ENCODE measurements at regions not wholly inside any gene's neighbourhood (a gene's known extent, or its start where the extent isn't known, plus 50 kb on each side); places are given as distances from the start of the nearest gene placed in this dataset.
"Not testable (repeated sequence)": the region's sequence is repeated elsewhere in the genome, so short reads cannot be mapped to it uniquely, and the experiment has no call there.

DNA sequence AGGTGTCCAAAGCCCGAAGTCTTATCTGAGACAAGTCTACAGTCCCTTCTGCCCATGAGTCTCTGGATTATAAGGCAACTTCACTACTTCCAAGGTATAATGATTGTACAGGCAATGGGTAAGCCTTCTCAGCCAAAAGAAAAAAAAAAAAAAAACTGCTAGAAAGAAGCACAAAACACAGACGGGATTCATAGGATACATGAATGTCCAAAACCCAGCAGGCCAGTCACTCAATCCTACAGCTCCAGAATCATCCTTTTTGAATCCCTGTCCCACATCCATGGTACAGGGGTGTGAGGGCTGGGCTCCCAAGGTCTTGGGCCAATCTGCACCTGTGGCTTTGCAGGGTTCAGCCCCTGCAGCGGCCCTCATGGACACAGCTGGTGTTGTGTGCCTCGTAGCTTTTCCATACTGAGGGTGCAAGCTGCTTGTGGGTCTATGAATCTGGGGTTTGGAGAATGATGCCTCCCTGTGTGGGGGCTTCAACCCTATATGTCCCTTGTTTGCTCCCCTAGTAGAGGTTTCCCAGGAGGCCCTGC lies 331.6 kb downstream of the FOXD4L4 start:
- H3K14ac ChIP-seq (ENCODE audit: insufficient read depth, low read length); H3K23ac ChIP-seq (ENCODE audit: insufficient read length, low read depth, low read length); H3K23me2 ChIP-seq (ENCODE audit: insufficient read length, low read depth, low read length, poor library complexity, severe bottlenecking); H3K79me2 ChIP-seq (ENCODE audit: insufficient read depth, low read length); H4K20me1 ChIP-seq (ENCODE audit: control insufficient read depth, insufficient read depth, insufficient read length); DNase-seq; H2BK5ac ChIP-seq (ENCODE audit: insufficient read length, low read length); H3K4me1 ChIP-seq (ENCODE audit: insufficient read depth, low read length); H3K27ac ChIP-seq (ENCODE audit: insufficient read length, low read depth, low read length); H3K27me3 Mint-ChIP-seq (ENCODE audit: low read depth); H2BK12ac ChIP-seq (ENCODE audit: insufficient read length, low read depth, low read length); H3K4me2 ChIP-seq (ENCODE audit: insufficient read depth, insufficient read length, low read length); H4K5ac ChIP-seq (ENCODE audit: insufficient read length, low read depth, low read length); H3K9me3 Mint-ChIP-seq; H2BK120ac ChIP-seq (ENCODE audit: low read depth, low read length, poor library complexity, severe bottlenecking); H3K79me1 ChIP-seq (ENCODE audit: insufficient read depth, low read depth, low read length, poor library complexity, severe bottlenecking); H2AK5ac ChIP-seq (ENCODE audit: insufficient read length, low read length); H2AFZ ChIP-seq (ENCODE audit: low read length); H2BK20ac ChIP-seq (ENCODE audit: low read depth, low read length, poor library complexity, severe bottlenecking); H3K4me1 Mint-ChIP-seq; H3K27ac Mint-ChIP-seq; H4K91ac ChIP-seq (ENCODE audit: insufficient read length, low read depth, low read length); H3K36me3 Mint-ChIP-seq (ENCODE audit: insufficient read depth in 1 of 3, low read depth in 3 of 3); H2BK15ac ChIP-seq (ENCODE audit: low read depth, low read length); H3K9ac ChIP-seq (ENCODE audit: extremely low read depth, insufficient read length, low read length); H3T11ph ChIP-seq (ENCODE audit: low read length); H3K4ac ChIP-seq (ENCODE audit: low read depth, low read length); H3K9me3 ChIP-seq (ENCODE audit: control insufficient read depth, low read depth, low read length); H4K8ac ChIP-seq (replicated peaks; ENCODE audit: insufficient read length, low read depth, low read length); H3K18ac ChIP-seq (ENCODE audit: insufficient read length, low read depth, low read length); H3K4me3 Mint-ChIP-seq; H3K27me3 ChIP-seq (ENCODE audit: insufficient read depth, low read length); H3K56ac ChIP-seq (ENCODE audit: insufficient read length, low read depth, low read length): not testable (repeated sequence)
- no CpG with 5 or more reads among the region's 4 CpGs for WGBS (ENCODE audit: extremely low coverage, insufficient read length, low lambda C conversion rate)

DNA sequence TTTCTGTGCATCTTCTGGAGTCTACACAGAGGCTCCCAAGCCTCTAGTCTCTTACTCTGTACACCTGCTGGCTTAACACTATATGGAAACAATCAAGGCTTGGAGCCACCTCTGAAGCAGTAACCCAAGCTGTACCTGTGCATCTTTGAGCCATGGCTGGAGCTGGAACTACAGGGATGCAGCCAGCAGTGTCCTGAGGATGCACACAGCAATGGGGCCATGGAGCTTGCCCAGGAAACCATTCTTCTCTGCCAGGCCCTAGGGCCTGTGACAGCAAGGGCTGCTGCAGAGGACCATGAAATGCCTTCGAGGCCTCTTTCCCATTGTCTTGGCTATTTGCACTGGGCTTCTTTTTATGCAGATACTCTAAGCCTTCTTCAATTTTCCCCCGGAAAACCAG lies 332.1 kb downstream of the FOXD4L4 start:
- not testable (repeated sequence) for H3K4me3 Mint-ChIP-seq; H3K9me3 Mint-ChIP-seq; H3K9ac ChIP-seq (ENCODE audit: extremely low read depth, insufficient read length, low read length); H3K79me2 ChIP-seq (ENCODE audit: insufficient read depth, low read length); H4K8ac ChIP-seq (replicated peaks; ENCODE audit: insufficient read length, low read depth, low read length); H4K91ac ChIP-seq (ENCODE audit: insufficient read length, low read depth, low read length); H2BK5ac ChIP-seq (ENCODE audit: insufficient read length, low read length); H4K20me1 ChIP-seq (ENCODE audit: control insufficient read depth, insufficient read depth, insufficient read length); H3K23ac ChIP-seq (ENCODE audit: insufficient read length, low read depth, low read length); H3K79me1 ChIP-seq (ENCODE audit: insufficient read depth, low read depth, low read length, poor library complexity, severe bottlenecking); H3K23me2 ChIP-seq (ENCODE audit: insufficient read length, low read depth, low read length, poor library complexity, severe bottlenecking); H2BK12ac ChIP-seq (ENCODE audit: insufficient read length, low read depth, low read length); H3K4ac ChIP-seq (ENCODE audit: low read depth, low read length); H3T11ph ChIP-seq (ENCODE audit: low read length); H3K9me3 ChIP-seq (ENCODE audit: control insufficient read depth, low read depth, low read length); H3K27me3 Mint-ChIP-seq (ENCODE audit: low read depth); H3K4me1 Mint-ChIP-seq; H3K27me3 ChIP-seq (ENCODE audit: insufficient read depth, low read length); H3K14ac ChIP-seq (ENCODE audit: insufficient read depth, low read length); H3K18ac ChIP-seq (ENCODE audit: insufficient read length, low read depth, low read length); H3K56ac ChIP-seq (ENCODE audit: insufficient read length, low read depth, low read length); H3K36me3 Mint-ChIP-seq (ENCODE audit: insufficient read depth in 1 of 3, low read depth in 3 of 3); H3K4me1 ChIP-seq (ENCODE audit: insufficient read depth, low read length); H4K5ac ChIP-seq (ENCODE audit: insufficient read length, low read depth, low read length); H2AK5ac ChIP-seq (ENCODE audit: insufficient read length, low read length); H3K27ac Mint-ChIP-seq; H2BK20ac ChIP-seq (ENCODE audit: low read depth, low read length, poor library complexity, severe bottlenecking); H3K4me2 ChIP-seq (ENCODE audit: insufficient read depth, insufficient read length, low read length); H2AFZ ChIP-seq (ENCODE audit: low read length); DNase-seq; H2BK15ac ChIP-seq (ENCODE audit: low read depth, low read length); H2BK120ac ChIP-seq (ENCODE audit: low read depth, low read length, poor library complexity, severe bottlenecking); H3K27ac ChIP-seq (ENCODE audit: insufficient read length, low read depth, low read length)
- no CpG with 5 or more reads among the region's 2 CpGs for WGBS (ENCODE audit: extremely low coverage, insufficient read length, low lambda C conversion rate)
